Stimulated activated CD4-positive, alpha-beta T cell treated with anti-CD3 and anti-CD28 coated beads, Interleukin-2, amount 100 ng/mL, for 48 hours (primary cell): ENCODE measurements at regions not wholly inside any gene's neighbourhood (a gene's known extent, or its start where the extent isn't known, plus 50 kb on each side); places are given as distances from the start of the nearest gene placed in this dataset.
"Not testable (repeated sequence)": the region's sequence is repeated elsewhere in the genome, so short reads cannot be mapped to it uniquely, and the experiment has no call there.

Experiments used
- DNase-seq, 2 donors: peaks; one replicate each; pipeline ENCODE4 v3.0.0-alpha.2; 2020

- no peak for DNase-seq
Measured at GRCh38 chr5:128813317-128814070, 151.8 kb upstream of the SLC27A6 start.

GRCh38 chr5:128815201-128815600 is 150.1 kb upstream of the SLC27A6 start:
- no peak for DNase-seq

- DNase-seq, result no peak
Measured at GRCh38 chr5:128825826-128826225, 139.5 kb upstream of the SLC27A6 start.

- no peak for DNase-seq
Measured at GRCh38 chr5:128826275-128826674, 139.0 kb upstream of the SLC27A6 start.

GRCh38 chr5:128836571-128836970 is 128.7 kb upstream of the SLC27A6 start:
- no peak for DNase-seq

- no peak for DNase-seq
Measured at GRCh38 chr5:128838623-128839022, 126.7 kb upstream of the SLC27A6 start.

DNA sequence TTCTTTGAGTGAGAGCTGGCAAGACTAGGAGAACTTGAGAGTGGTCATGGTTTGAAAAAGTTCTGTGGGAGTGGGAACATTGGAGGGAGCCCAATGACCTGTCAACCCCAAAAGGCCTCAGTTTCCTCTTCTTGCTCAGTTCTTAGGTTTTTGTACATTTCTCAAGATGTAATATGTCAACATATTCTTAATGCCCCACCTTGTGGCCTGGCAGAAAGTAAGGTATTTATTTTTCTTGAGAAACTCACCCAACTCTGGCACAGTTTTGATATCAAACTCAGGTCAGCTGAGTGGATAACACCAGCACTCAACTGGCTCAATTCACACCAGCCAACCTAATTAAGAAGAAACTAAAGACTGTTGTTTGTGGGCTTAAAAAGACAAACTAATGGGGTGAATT is 123.0 kb upstream of the SLC27A6 start:
- no peak for DNase-seq

DNA sequence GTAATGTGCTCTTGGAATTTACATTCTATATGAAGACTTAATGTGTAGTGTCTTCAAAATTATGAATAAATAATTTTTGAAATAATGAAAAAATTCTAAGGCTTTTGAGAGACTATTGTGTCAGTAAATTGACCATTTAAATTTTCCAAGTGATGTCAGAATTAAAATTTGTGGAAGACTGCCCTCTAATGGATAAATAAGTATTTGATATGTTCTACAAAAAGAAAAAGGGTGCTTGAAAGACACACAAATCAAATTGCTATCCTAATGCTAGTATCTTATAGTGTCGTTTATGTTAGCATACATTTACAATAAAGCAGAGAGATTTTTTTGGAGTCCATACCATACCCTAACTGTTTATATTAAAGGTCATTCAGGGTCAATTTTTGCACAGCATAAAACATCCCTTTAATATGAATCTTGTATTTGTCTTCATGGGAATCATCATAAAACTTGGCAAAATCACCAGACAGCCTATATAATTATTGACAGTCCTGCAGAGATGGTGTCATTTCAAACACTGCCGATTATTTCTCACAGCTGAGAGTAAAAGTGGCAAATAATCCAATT is 120.8 kb upstream of the SLC27A6 start:
- DNase-seq, result no peak

- no peak for DNase-seq
Measured at GRCh38 chr5:128850049-128850448, 115.2 kb upstream of the SLC27A6 start.

- DNase-seq, result no peak
Measured at GRCh38 chr5:128854931-128855330, 110.4 kb upstream of the SLC27A6 start.

- DNase-seq, result no peak
Measured at GRCh38 chr5:128857076-128857677, 108.1 kb upstream of the SLC27A6 start.

DNA sequence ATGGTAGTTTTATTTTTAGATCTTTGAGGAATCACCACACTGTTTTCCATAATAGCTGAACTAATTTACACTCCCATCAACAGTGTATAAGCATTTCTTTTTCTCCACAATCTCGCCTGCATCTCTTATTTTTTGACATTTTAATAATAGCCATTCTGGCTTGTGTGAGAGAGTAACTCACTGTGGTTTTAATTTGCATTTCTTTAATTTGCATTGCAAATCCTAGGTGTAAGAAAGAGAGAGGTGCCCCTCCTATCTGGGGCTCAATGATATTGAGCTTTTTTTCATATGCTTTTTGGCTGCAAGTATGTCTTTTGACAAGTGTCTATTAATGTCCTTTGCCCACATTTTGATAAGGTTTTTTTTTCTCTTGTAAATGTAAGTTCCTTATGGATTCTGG is 106.3 kb upstream of the SLC27A6 start:
- no peak for DNase-seq

- not testable (repeated sequence) for DNase-seq
Measured at GRCh38 chr5:128861155-128861554, 104.1 kb upstream of the SLC27A6 start.

GRCh38 chr5:128869970-128870369 is 95.3 kb upstream of the SLC27A6 start:
- no peak for DNase-seq

GRCh38 chr5:128870373-128870772 is 94.9 kb upstream of the SLC27A6 start:
- DNase-seq, result no peak

DNA sequence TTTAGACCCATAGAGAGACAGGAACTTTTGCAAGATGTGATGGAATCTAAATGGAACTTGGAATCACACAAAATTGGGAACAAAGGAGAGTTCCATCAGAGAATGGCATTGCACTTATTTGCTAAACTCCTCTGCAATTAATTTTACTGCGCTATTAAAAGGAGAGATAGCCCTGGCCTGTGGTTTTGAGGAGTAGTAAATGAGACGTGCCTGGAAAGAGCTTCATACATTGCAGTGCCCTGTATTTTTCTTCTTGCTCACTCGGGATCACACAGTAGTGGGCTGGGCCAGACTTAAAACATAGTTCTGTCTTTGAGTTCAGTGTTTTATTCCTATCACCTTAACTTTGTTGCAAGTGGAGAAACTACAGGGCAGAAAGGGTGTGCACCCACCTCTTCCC is 94.4 kb upstream of the SLC27A6 start:
- DNase-seq, result no peak

GRCh38 chr5:128876569-128877382 is 88.5 kb upstream of the SLC27A6 start:
- no peak for DNase-seq

DNA sequence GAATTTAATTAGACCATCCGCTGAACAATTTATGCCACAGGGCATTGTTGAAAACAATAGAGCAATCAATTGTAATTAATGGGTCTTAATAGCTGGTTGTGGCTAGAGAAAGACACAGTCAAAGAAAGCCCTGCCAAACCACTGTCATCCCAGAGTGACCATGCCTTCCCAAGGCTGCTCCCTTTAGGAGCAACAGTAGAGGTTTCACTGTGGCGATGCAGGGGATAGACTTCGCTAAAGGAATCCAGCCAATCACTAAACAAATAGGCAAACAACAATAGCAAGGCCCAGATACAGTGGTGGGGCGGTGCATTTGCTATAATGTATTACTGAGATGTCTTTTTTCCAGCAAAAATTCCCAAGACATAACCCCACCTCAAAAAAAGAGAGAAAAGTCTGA is 87.8 kb upstream of the SLC27A6 start:
- no peak for DNase-seq

- DNase-seq, result no peak
Measured at GRCh38 chr5:128881502-128882018, 83.7 kb upstream of the SLC27A6 start.

DNA sequence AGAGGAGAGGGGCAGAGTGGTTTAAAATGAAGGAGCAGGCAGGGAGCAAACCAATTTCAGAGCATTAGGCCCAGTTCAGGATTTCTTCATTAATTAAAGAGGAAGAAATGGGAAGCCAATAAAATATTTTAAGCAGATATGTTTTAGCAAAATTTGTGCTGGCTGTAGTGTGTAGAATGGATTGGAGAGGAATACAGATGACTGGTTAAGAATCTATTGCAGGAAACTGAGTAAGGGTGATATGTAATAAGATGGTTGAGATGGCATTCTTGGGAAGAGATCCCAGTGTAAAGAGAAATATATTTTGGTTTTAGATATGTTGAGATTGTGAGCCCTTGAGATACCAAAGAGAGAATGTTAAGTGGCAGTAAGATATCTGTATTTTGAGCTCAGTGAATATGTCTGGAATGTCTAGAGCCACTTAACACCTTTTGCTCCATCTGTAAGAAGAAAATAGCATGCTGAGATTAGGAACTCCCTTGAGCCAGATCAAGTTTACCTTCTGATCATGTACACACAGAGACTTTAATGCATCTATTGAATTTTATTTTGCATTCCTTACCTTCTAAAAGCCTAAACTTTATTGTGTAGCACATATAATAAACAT is 79.5 kb upstream of the SLC27A6 start:
- no peak for DNase-seq

GRCh38 chr5:128895122-128895521 is 70.2 kb upstream of the SLC27A6 start:
- DNase-seq, result no peak

GRCh38 chr5:128896675-128897074 is 68.6 kb upstream of the SLC27A6 start:
- DNase-seq, result no peak

- no peak for DNase-seq
Measured at GRCh38 chr5:128903550-128903949, 61.7 kb upstream of the SLC27A6 start.
